Gastroesophageal sphincter (tissue), 3 donors: ENCODE measurements at regions not wholly inside any gene's neighbourhood (a gene's known extent, or its start where the extent isn't known, plus 50 kb on each side); places are given as distances from the start of the nearest gene placed in this dataset.

Experiments
- CTCF ChIP-seq, 4 experiments: fragments of 200-600 bp in 2 of 4; fragments of 450-650 bp in 2 of 4; sonication (generic) in 1 of 4; IDR thresholded peaks; one replicate each; pipeline ENCODE4 v1.5.1; 2017 to 2019; ENCODE audit warnings: antibody characterized with exemption in 4 of 4, mild to moderate bottlenecking in 2 of 4, moderate library complexity in 2 of 4
- EP300 ChIP-seq: sonication (generic); formaldehyde crosslinking; IDR thresholded peaks from one replicate; pipeline ENCODE4 v1.6.1; 2017; ENCODE audit warnings: antibody characterized with exemption, mild to moderate bottlenecking
- POLR2A ChIP-seq, 2 donors: fragments of 450-650 bp; IDR thresholded peaks; one replicate each; pipeline ENCODE4 v1.6.1; 2017; ENCODE audit warnings: antibody characterized with exemption in 2 of 2, mild to moderate bottlenecking in 2 of 2, moderate library complexity in 1 of 2
- POLR2AphosphoS5 ChIP-seq: sonication (generic); formaldehyde crosslinking; IDR thresholded peaks from one replicate; pipeline ENCODE4 v1.6.1; 2017; ENCODE audit warnings: antibody characterized with exemption

DNA sequence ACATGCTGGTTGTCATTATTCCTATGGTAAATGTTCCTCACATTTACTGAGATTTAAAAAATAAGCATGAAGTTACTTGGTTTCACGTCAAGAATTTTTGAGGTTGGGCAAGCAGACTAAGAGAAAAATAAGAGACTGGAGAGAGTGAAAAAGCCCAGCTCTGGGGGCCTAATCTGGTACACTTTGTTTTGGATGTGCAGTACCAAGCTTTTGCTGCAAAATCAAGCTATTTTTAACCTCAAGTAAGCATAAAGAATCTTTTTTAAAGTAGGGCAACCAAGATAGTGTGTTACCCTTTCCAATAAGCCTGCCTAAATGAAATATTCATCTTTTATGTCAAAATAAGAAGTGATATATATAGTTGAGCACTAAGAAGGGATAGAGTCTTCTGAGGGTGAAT lies 79.4 kb upstream of the ARHGAP20 start:
- TF ChIP-seq EP300, result no peak
- no peak for TF ChIP-seq POLR2AphosphoS5
- no peak for TF ChIP-seq CTCF (IDR thresholded peaks at IDR 0.05)
- TF ChIP-seq POLR2A (IDR thresholded peaks at IDR 0.05), result no peak
